HG03066 (cell line): ENCODE measurements at regions not wholly inside any gene's neighbourhood (a gene's known extent, or its start where the extent isn't known, plus 50 kb on each side); places are given as distances from the start of the nearest gene placed in this dataset.

ENCODE experiments used
- ATAC-seq: cut with Tn5 transposase; IDR thresholded peaks from one replicate; pipeline ENCODE4 v1.9.1; 2021; ENCODE audit warnings: low read depth; ENCODE audit not compliant: unreplicated experiment

GRCh38 chr2:18910843-18911242 is 321.5 kb upstream of the NT5C1B start:
- ATAC-seq: no peak

- no peak for ATAC-seq
These were observed 318.6 kb upstream of the NT5C1B start for GRCh38 chr2:18907937-18908336.

GRCh38 chr2:18907508-18907907 is 318.1 kb upstream of the NT5C1B start:
- no peak for ATAC-seq

GRCh38 chr2:18903750-18904149 is 314.4 kb upstream of the NT5C1B start:
- peak; percentile 96 for ATAC-seq

- ATAC-seq: no peak
These were observed 311.9 kb upstream of the NT5C1B start for GRCh38 chr2:18901242-18901641.

GRCh38 chr2:18900691-18901141 is 311.3 kb upstream of the NT5C1B start:
- no peak for ATAC-seq

- no peak for ATAC-seq
These were observed 310.4 kb upstream of the NT5C1B start for GRCh38 chr2:18899725-18900124.

- no peak for ATAC-seq
These were observed 308.9 kb upstream of the NT5C1B start for GRCh38 chr2:18898271-18898670.

GRCh38 chr2:18896125-18896764 is 306.9 kb upstream of the NT5C1B start:
- no peak for ATAC-seq

- ATAC-seq: no peak
These were observed 302.4 kb upstream of the NT5C1B start for GRCh38 chr2:18891600-18892345.

- ATAC-seq: no peak
These were observed 300.4 kb upstream of the NT5C1B start for GRCh38 chr2:18889565-18890332.

GRCh38 chr2:18885457-18885856 is 296.1 kb upstream of the NT5C1B start:
- ATAC-seq: no peak

GRCh38 chr2:18883616-18884456 is 294.5 kb upstream of the NT5C1B start:
- ATAC-seq: no peak

GRCh38 chr2:18871430-18871829 is 282.1 kb upstream of the NT5C1B start:
- ATAC-seq: no peak

GRCh38 chr2:18870307-18870706 is 280.9 kb upstream of the NT5C1B start:
- no peak for ATAC-seq

GRCh38 chr2:18861951-18862350 is 272.6 kb upstream of the NT5C1B start:
- ATAC-seq: no peak

GRCh38 chr2:18860179-18860578 is 270.8 kb upstream of the NT5C1B start:
- ATAC-seq: no peak

- ATAC-seq: no peak
These were observed 267.4 kb upstream of the NT5C1B start for GRCh38 chr2:18856765-18857164.

- no peak for ATAC-seq
These were observed 265.7 kb upstream of the NT5C1B start for GRCh38 chr2:18855027-18855426.

- peak; percentile 73 for ATAC-seq
These were observed 260.6 kb upstream of the NT5C1B start for GRCh38 chr2:18849841-18850578.
